Prostate gland (tissue), 2 donors: ENCODE measurements at regions not wholly inside any gene's neighbourhood (a gene's known extent, or its start where the extent isn't known, plus 50 kb on each side); places are given as distances from the start of the nearest gene placed in this dataset.
A peak's percentile ranks its signal among the peaks of the same experiment; 100 is the strongest.

Source experiments
- DNase-seq: peaks from one replicate; pipeline ENCODE4 v3.0.0-alpha.2; 2019; ENCODE audit warnings: low spot score
- H3K27ac ChIP-seq, 2 donors: fragments of 200-600 bp; sonication (generic); 2 replicates each; pipeline ENCODE4 v1.5.1; 2017 to 2019
- H3K27me3 ChIP-seq: fragments of 200-600 bp; sonication (generic); replicated peaks from 2 replicates; pipeline ENCODE4 v1.5.1; 2019; ENCODE audit not compliant: insufficient read depth
- H3K36me3 ChIP-seq, 2 donors: fragments of 200-600 bp; sonication (generic); 1 replicate in 1 of 2; 2 replicates in 1 of 2; pipeline versions ENCODE4 v1.5.1 to v1.8.1; 2017 to 2019
- H3K4me1 ChIP-seq: fragments of 200-600 bp; sonication (generic); replicated peaks from 2 replicates; pipeline ENCODE4 v1.5.1; 2019
- H3K4me3 ChIP-seq, 2 donors: fragments of 200-600 bp; sonication (generic); 2 replicates each; pipeline ENCODE4 v1.5.1; 2017 to 2019
- H3K9me3 ChIP-seq: fragments of 200-600 bp; sonication (generic); 2 replicates; pipeline ENCODE4 v1.5.1; 2017
- POLR2A ChIP-seq: fragments of 450-650 bp; IDR thresholded peaks from one replicate; pipeline ENCODE4 v1.6.1; 2016; ENCODE audit warnings: antibody characterized with exemption, mild to moderate bottlenecking
- POLR2AphosphoS5 ChIP-seq: sonication (generic); formaldehyde crosslinking; IDR thresholded peaks from one replicate; pipeline ENCODE4 v1.6.1; 2017; ENCODE audit warnings: antibody characterized with exemption
- WGBS: methylation state at CpG from one replicate; pipeline ENCODE4 v1.1.5; 2018; 5-methylcytosine and 5-hydroxymethylcytosine counted together
- intact Hi-C: fragments of 100-400 bp; cut with DNase I; formaldehyde crosslinking; loops from one replicate; pipeline ENCODE4 v1.14.2; 2022
- TF ChIP-seq, protein P1 (sequence below), 4 experiments: fragments of 200-600 bp in 2 of 4; fragments of 450-650 bp in 2 of 4; sonication (generic) in 2 of 4; IDR thresholded peaks; 1 replicate in 3 of 4; 2 replicates in 1 of 4; pipeline ENCODE4 v1.5.1; 2016 to 2019; ENCODE audit warnings: antibody characterized with exemption in 4 of 4, mild to moderate bottlenecking in 2 of 4, moderate library complexity in 2 of 4

DNA sequence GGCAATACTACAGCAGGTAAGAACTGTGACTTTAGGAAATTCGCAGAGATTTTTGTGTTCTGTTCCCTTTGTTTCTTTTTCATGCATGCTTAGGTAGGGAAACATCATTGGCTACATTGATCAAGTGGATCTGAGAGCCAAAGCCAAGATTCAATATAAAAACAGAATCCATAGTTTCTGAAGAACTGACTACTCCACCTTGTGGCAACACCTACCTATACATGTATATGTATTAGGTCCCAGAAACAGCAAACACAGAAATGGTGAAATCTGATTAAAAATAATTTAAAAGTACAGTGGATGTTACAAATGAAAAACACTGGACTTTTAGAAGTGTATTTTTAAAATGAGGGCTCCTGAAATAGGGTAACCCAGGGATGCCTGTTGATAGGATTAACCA is 322.6 kb upstream of the MAOA start:
- H3K4me1 ChIP-seq, result no peaks in the 10 kb centered on the region
- H3K27ac ChIP-seq, result no peak overlapping the region
- no peaks in the 10 kb centered on the region for H3K27me3 ChIP-seq
- 77% methylated on average over 1 of the region's 1 CpG for WGBS
- no peaks in the 10 kb centered on the region for H3K9me3 ChIP-seq
- TF ChIP-seq POLR2A (no peak), POLR2AphosphoS5 (no peak)
- TF ChIP-seq, protein P1, sequence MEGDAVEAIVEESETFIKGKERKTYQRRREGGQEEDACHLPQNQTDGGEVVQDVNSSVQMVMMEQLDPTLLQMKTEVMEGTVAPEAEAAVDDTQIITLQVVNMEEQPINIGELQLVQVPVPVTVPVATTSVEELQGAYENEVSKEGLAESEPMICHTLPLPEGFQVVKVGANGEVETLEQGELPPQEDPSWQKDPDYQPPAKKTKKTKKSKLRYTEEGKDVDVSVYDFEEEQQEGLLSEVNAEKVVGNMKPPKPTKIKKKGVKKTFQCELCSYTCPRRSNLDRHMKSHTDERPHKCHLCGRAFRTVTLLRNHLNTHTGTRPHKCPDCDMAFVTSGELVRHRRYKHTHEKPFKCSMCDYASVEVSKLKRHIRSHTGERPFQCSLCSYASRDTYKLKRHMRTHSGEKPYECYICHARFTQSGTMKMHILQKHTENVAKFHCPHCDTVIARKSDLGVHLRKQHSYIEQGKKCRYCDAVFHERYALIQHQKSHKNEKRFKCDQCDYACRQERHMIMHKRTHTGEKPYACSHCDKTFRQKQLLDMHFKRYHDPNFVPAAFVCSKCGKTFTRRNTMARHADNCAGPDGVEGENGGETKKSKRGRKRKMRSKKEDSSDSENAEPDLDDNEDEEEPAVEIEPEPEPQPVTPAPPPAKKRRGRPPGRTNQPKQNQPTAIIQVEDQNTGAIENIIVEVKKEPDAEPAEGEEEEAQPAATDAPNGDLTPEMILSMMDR (IDR thresholded peaks at IDR 0.05), result peak in 1 of 4 experiments; percentile 16
- intact Hi-C loops, result no loop called here
- H3K4me3 ChIP-seq, result no peak overlapping the region
- H3K36me3 ChIP-seq, result no peaks in the 10 kb centered on the region
- no peak for DNase-seq

DNA sequence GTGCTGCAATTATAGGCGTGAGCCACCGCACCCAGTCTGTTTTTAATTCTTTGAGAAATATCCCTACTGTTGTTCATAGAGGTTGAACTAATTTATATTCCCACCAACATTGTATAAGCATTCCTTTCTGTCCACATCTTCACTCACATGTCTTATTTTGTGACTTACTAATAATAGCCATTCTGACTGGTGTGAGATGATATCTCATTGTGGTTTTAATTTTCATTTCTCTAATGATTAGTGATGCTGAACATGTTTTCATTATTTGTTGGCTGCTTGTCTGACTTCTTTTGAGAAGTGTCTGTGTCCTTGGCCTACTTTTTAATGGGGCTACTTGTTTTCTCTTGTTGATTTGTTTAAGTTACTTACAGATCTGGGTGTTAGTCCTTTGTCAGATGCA is 310.9 kb upstream of the MAOA start:
- H3K27me3 ChIP-seq, result no peaks in the 10 kb centered on the region
- no peaks in the 10 kb centered on the region for H3K9me3 ChIP-seq
- H3K4me1 ChIP-seq, result no peaks in the 10 kb centered on the region
- no peaks in the 10 kb centered on the region for H3K36me3 ChIP-seq
- intact Hi-C loops, result no loop called here
- no peak overlapping the region for H3K27ac ChIP-seq
- no peak for DNase-seq
- TF ChIP-seq POLR2A (no peak), POLR2AphosphoS5 (no peak)
- TF ChIP-seq, protein P1 (IDR thresholded peaks at IDR 0.05), result no peak
- no peak overlapping the region for H3K4me3 ChIP-seq
- WGBS, result 84% methylated on average over 2 of the region's 2 CpGs

DNA sequence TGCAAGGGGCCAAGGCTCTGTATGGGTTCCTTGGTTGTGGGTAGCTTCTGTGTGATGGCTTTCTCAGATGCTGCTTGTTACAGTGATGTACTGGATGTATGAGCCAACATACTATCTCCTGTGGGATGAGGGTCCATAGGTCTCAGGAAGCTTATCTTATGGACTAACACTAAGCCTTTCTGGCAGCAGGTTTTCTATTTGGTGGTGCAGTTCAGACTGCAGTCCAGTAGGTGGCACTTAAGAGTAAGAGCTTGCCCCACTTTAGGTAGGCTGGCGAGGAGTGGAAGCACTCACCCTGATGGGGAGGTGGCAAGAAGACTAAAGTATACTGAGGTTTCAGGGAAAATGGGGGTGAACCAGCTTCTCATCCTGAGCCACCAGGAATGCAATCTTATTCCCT is 306.7 kb upstream of the MAOA start:
- 50% methylated on average over 1 of the region's 1 CpG for WGBS
- no peak overlapping the region for H3K27ac ChIP-seq
- peak; percentile 3 for DNase-seq
- no peaks in the 10 kb centered on the region for H3K4me1 ChIP-seq
- no peaks in the 10 kb centered on the region for H3K9me3 ChIP-seq
- no peaks in the 10 kb centered on the region for H3K27me3 ChIP-seq
- H3K36me3 ChIP-seq, result no peaks in the 10 kb centered on the region
- intact Hi-C loops, result no loop called here
- TF ChIP-seq, protein P1 (IDR thresholded peaks at IDR 0.05), result peak in 3 of 4 experiments; percentile 12 to 29 (median 22)
- no peak for TF ChIP-seq POLR2A
- H3K4me3 ChIP-seq, result no peak overlapping the region

DNA sequence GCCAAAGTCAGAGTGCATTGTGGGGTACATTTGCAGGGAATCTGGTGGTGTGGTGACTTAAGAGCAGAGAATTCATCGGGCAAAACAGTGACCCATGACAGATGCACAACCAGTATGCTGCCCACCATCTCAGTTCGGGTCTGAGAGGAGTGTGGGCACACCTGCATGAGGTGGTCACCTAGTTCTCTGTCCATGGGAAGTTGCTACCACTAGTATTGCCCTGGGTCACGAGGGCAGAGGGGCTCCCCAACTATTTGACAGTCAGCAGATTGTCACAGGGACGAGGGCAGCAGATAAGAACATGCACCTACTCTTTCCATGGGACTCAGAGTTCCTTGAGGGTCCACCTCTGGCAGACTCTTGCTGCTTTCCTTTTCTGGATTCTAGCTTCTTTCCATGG is 305.2 kb upstream of the MAOA start:
- WGBS, result 89% methylated on average over 3 of the region's 4 CpGs
- no peaks in the 10 kb centered on the region for H3K9me3 ChIP-seq
- no peak overlapping the region for H3K27ac ChIP-seq
- no peaks in the 10 kb centered on the region for H3K4me1 ChIP-seq
- H3K36me3 ChIP-seq, result no peaks in the 10 kb centered on the region
- H3K27me3 ChIP-seq, result no peaks in the 10 kb centered on the region
- no peak overlapping the region for H3K4me3 ChIP-seq
- no peak for DNase-seq
- intact Hi-C loops, result no loop called here
- TF ChIP-seq, protein P1 (IDR thresholded peaks at IDR 0.05), result no peak
- no peak for TF ChIP-seq POLR2A
- TF ChIP-seq POLR2AphosphoS5, result no peak

DNA sequence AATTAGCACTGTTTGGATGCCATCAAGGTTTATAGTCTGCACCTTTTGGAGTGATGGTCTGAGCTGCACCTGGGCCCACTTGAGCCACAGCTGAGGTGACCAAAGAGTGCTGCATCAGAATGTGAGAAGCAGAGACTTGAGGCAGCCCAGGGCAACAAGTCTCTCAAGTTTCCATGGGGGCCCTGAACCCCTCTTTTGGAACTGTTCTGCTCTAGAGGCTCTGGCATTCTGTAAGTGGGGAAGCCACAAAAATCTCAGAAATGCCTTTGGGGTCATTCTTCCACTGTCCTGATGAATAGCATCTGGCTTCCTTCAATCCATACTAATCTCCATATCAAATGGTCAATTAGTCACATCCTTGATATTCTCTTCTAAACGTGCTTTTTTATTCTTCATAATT is 298.4 kb upstream of the MAOA start:
- TF ChIP-seq POLR2AphosphoS5 (no peak), POLR2A (no peak)
- TF ChIP-seq, protein P1 (IDR thresholded peaks at IDR 0.05), result no peak
- Histone ChIP-seq H3K27me3 (no peaks in the 10 kb centered on the region), H3K9me3 (no peaks in the 10 kb centered on the region), H3K36me3 (no peaks in the 10 kb centered on the region), H3K4me1 (no peaks in the 10 kb centered on the region), H3K4me3 (no peak overlapping the region), H3K27ac (no peak overlapping the region)
- intact Hi-C loops, result no loop called here
- DNase-seq, result no peak
- WGBS, result 16% methylated on average over 1 of the region's 1 CpG
